DMS153 treated with DMSO at 0.1 percent for 48 hours (cell line): ENCODE measurements at regions not wholly inside any gene's neighbourhood (a gene's known extent, or its start where the extent isn't known, plus 50 kb on each side); places are given as distances from the start of the nearest gene placed in this dataset.
"Not testable (repeated sequence)": the region's sequence is repeated elsewhere in the genome, so short reads cannot be mapped to it uniquely, and the experiment has no call there.

ENCODE experiments used
- DNase-seq: peaks from one replicate; lab custom pipeline; 2025; ENCODE audit not compliant: unreplicated experiment; lab: John Stamatoyannopoulos, UW

- DNase-seq: no peak
Observed at GRCh38 chrX:45445745-45446412, 245.2 kb upstream of the DIPK2B start.

GRCh38 chrX:45437186-45437585, 236.5 kb upstream of the DIPK2B start:
- no peak for DNase-seq

- no peak for DNase-seq
Observed at GRCh38 chrX:45435481-45435880, 234.8 kb upstream of the DIPK2B start.

GRCh38 chrX:45434231-45434630, 233.6 kb upstream of the DIPK2B start:
- DNase-seq: no peak

GRCh38 chrX:45428831-45429230, 228.2 kb upstream of the DIPK2B start:
- DNase-seq: no peak

- DNase-seq: no peak
Observed at GRCh38 chrX:45424326-45424725, 223.7 kb upstream of the DIPK2B start.

- no peak for DNase-seq
Observed at GRCh38 chrX:45422216-45422925, 221.7 kb upstream of the DIPK2B start.

GRCh38 chrX:45421806-45422205, 221.1 kb upstream of the DIPK2B start:
- no peak for DNase-seq

- no peak for DNase-seq
Observed at GRCh38 chrX:45404206-45404605, 203.5 kb upstream of the DIPK2B start.

- DNase-seq: no peak
Observed at GRCh38 chrX:45401923-45402322, 201.2 kb upstream of the DIPK2B start.

GRCh38 chrX:45400951-45401725, 200.5 kb upstream of the DIPK2B start:
- DNase-seq: not testable (repeated sequence)

GRCh38 chrX:45400027-45400779, 199.5 kb upstream of the DIPK2B start:
- no peak for DNase-seq

GRCh38 chrX:45385757-45386156, 185.1 kb upstream of the DIPK2B start:
- DNase-seq: no peak

GRCh38 chrX:45381841-45382240, 181.2 kb upstream of the DIPK2B start:
- no peak for DNase-seq

- DNase-seq: no peak
Observed at GRCh38 chrX:45381366-45381765, 180.7 kb upstream of the DIPK2B start.

- DNase-seq: no peak
Observed at GRCh38 chrX:45379236-45379635, 178.6 kb upstream of the DIPK2B start.

- DNase-seq: no peak
Observed at GRCh38 chrX:45372151-45372550, 171.5 kb upstream of the DIPK2B start.

- DNase-seq: no peak
Observed at GRCh38 chrX:45368705-45369104, 168.0 kb upstream of the DIPK2B start.

- DNase-seq: no peak
Observed at GRCh38 chrX:45363596-45363995, 162.9 kb upstream of the DIPK2B start.

- no peak for DNase-seq
Observed at GRCh38 chrX:45360571-45360970, 159.9 kb upstream of the DIPK2B start.

GRCh38 chrX:45358392-45358791, 157.7 kb upstream of the DIPK2B start:
- DNase-seq: no peak
